ENCODE measurements at regions not wholly inside any gene's neighbourhood (a gene's known extent, or its start where the extent isn't known, plus 50 kb on each side); places are given as distances from the start of the nearest gene placed in this dataset.

DNA sequence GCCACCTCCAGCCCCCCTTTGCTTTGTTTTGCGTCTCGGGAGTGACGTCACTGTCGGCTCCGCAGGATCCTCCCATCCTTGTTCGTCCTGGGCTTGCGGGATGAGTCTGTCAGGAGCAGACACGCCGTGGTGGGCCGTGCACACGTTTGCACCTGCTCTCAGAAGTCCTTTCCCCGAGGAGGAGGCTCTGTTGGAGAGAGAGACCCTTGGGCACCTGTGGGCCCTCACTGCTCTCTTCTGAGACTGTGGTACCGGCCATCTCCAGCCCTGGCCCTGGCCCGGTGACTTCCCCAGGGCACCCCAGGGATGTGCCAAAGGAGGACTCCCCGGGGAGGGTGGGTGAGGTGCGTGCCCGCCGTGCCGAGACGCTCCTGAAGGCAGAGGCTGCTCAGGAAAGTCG lies 76.1 kb upstream of the PPP2R3B start:
- TF ChIP-seq, protein P1, sequence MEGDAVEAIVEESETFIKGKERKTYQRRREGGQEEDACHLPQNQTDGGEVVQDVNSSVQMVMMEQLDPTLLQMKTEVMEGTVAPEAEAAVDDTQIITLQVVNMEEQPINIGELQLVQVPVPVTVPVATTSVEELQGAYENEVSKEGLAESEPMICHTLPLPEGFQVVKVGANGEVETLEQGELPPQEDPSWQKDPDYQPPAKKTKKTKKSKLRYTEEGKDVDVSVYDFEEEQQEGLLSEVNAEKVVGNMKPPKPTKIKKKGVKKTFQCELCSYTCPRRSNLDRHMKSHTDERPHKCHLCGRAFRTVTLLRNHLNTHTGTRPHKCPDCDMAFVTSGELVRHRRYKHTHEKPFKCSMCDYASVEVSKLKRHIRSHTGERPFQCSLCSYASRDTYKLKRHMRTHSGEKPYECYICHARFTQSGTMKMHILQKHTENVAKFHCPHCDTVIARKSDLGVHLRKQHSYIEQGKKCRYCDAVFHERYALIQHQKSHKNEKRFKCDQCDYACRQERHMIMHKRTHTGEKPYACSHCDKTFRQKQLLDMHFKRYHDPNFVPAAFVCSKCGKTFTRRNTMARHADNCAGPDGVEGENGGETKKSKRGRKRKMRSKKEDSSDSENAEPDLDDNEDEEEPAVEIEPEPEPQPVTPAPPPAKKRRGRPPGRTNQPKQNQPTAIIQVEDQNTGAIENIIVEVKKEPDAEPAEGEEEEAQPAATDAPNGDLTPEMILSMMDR (IDR thresholded peaks at IDR 0.05) = no peak
- TF ChIP-seq EP300 (IDR thresholded peaks at IDR 0.05) (no peak), POLR2AphosphoS5 (IDR thresholded peaks at IDR 0.05) (no peak)

All from upper lobe of left lung (tissue), 4 donors.